Gastroesophageal sphincter (tissue), 4 donors: ENCODE measurements at regions not wholly inside any gene's neighbourhood (a gene's known extent, or its start where the extent isn't known, plus 50 kb on each side); places are given as distances from the start of the nearest gene placed in this dataset.
A peak's percentile ranks its signal among the peaks of the same experiment; 100 is the strongest.

Experiments
- ATAC-seq: fragments of 150-250 bp; one replicate; pipeline ENCODE4 v1.9.1; 2016; ENCODE audit warnings: mild to moderate bottlenecking, moderate library complexity
- H3K27ac ChIP-seq, 4 donors: fragments of 200-600 bp; sonication (generic) in 3 of 4; 1 replicate in 3 of 4; 2 replicates in 1 of 4; pipeline ENCODE4 v1.5.1; 2016 to 2019
- H3K27me3 ChIP-seq: fragments of 200-600 bp; sonication (generic); one replicate; pipeline ENCODE4 v1.5.1; 2019
- H3K36me3 ChIP-seq, 2 donors: fragments of 200-600 bp; sonication (generic); one replicate each; pipeline ENCODE4 v1.5.1; 2019; ENCODE audit warnings: control low read depth in 1 of 2
- H3K4me1 ChIP-seq, 3 donors: fragments of 200-600 bp; sonication (generic); 1 replicate in 2 of 3; 2 replicates in 1 of 3; pipeline ENCODE4 v1.5.1; 2016 to 2019; ENCODE audit warnings: control low read depth in 2 of 3
- H3K4me3 ChIP-seq, 2 donors: fragments of 200-600 bp; sonication (generic); one replicate each; pipeline ENCODE4 v1.5.1; 2019; ENCODE audit warnings: mild to moderate bottlenecking in 1 of 2, moderate library complexity in 1 of 2
- H3K9me3 ChIP-seq, 3 donors: fragments of 200-600 bp; sonication (generic); one replicate each; pipeline ENCODE4 v1.5.1; 2017 to 2019; ENCODE audit warnings: control low read depth in 2 of 3
- CTCF ChIP-seq, 4 experiments: fragments of 200-600 bp in 2 of 4; fragments of 450-650 bp in 2 of 4; sonication (generic) in 1 of 4; IDR thresholded peaks; one replicate each; pipeline ENCODE4 v1.5.1; 2017 to 2019; ENCODE audit warnings: antibody characterized with exemption in 4 of 4, mild to moderate bottlenecking in 2 of 4, moderate library complexity in 2 of 4
- EP300 ChIP-seq: sonication (generic); formaldehyde crosslinking; IDR thresholded peaks from one replicate; pipeline ENCODE4 v1.6.1; 2017; ENCODE audit warnings: antibody characterized with exemption, mild to moderate bottlenecking
- POLR2A ChIP-seq, 2 donors: fragments of 450-650 bp; IDR thresholded peaks; one replicate each; pipeline ENCODE4 v1.6.1; 2017; ENCODE audit warnings: antibody characterized with exemption in 2 of 2, mild to moderate bottlenecking in 2 of 2, moderate library complexity in 1 of 2
- POLR2AphosphoS5 ChIP-seq: sonication (generic); formaldehyde crosslinking; IDR thresholded peaks from one replicate; pipeline ENCODE4 v1.6.1; 2017; ENCODE audit warnings: antibody characterized with exemption
- WGBS, 2 donors: methylation state at CpG; one replicate each; pipeline ENCODE4 v1.1.5; 2018; ENCODE audit warnings: low coverage in 1 of 2; 5-methylcytosine and 5-hydroxymethylcytosine counted together

GRCh38 chr17:21823090-21823489 lies 130.8 kb downstream of the KCNJ18 start:
- no peak overlapping the region for H3K4me3 ChIP-seq
- ATAC-seq, result no peak
- H3K36me3 ChIP-seq, result no peaks in the 10 kb centered on the region
- 53 to 67% methylated on average over 1 of the region's 1 CpG for WGBS, 2 donors
- H3K27me3 ChIP-seq, result peaks cover 8% of the 10 kb centered on the region
- no peaks in the 10 kb centered on the region for H3K9me3 ChIP-seq
- no peak overlapping the region for H3K27ac ChIP-seq
- TF ChIP-seq EP300 (no peak), POLR2AphosphoS5 (no peak), CTCF (IDR thresholded peaks at IDR 0.05) (no peak), POLR2A (IDR thresholded peaks at IDR 0.05) (no peak)
- no peaks in the 10 kb centered on the region for H3K4me1 ChIP-seq

DNA sequence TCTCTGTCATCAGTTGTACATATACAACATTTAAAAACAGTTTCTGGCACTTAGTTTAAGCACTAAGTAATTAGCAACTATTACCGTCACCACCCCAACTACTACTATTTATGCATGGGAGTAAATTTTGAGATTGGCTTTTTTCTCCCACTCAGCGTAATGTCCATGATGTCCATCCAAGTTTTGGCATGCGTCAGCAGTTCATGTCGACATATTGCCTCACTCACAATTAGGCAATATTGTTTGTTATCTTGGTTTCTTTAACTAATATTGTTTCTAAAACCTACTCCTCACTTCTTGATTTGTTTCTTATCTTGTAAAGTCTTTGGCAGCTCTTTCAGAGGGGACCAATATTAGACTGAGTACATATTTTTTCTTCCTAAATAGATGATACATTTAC lies 131.3 kb downstream of the KCNJ18 start:
- Histone ChIP-seq H3K27ac (no peak overlapping the region), H3K9me3 (no peaks in the 10 kb centered on the region), H3K4me3 (no peak overlapping the region), H3K27me3 (peaks cover 7% of the 10 kb centered on the region), H3K4me1 (no peaks in the 10 kb centered on the region), H3K36me3 (no peaks in the 10 kb centered on the region)
- ATAC-seq, result no peak
- no peak for TF ChIP-seq CTCF (IDR thresholded peaks at IDR 0.05)
- no peak for TF ChIP-seq POLR2AphosphoS5
- no peak for TF ChIP-seq EP300
- TF ChIP-seq POLR2A (IDR thresholded peaks at IDR 0.05), result no peak
- 82 to 84% methylated on average over 4 of the region's 4 CpGs for WGBS, 2 donors

GRCh38 chr17:21841839-21842238 lies 149.5 kb downstream of the KCNJ18 start:
- Histone ChIP-seq H3K27ac (no peak overlapping the region), H3K9me3 (peaks cover 0 to 29% (median 0%) of the 10 kb centered on the region in 3 donors), H3K36me3 (peaks cover 0 to 5% of the 10 kb centered on the region in 2 donors), H3K4me3 (peak overlapping the region in 1 of 2 donors; percentile 42), H3K27me3 (peaks cover 50% of the 10 kb centered on the region), H3K4me1 (peaks cover 0 to 18% (median 0%) of the 10 kb centered on the region in 3 donors)
- 39% methylated on average over 6 of the region's 49 CpGs; no CpG with 5 or more reads in 1 of the 2 donors for WGBS, 2 donors
- ATAC-seq, result no peak
- TF ChIP-seq EP300 (no peak), POLR2AphosphoS5 (no peak), CTCF (IDR thresholded peaks at IDR 0.05) (no peak), POLR2A (IDR thresholded peaks at IDR 0.05) (no peak)

- peaks cover 0 to 18% (median 0%) of the 10 kb centered on the region in 3 donors for H3K4me1 ChIP-seq
- TF ChIP-seq POLR2A (IDR thresholded peaks at IDR 0.05) (no peak), POLR2AphosphoS5 (no peak), CTCF (IDR thresholded peaks at IDR 0.05) (no peak), EP300 (no peak)
- H3K4me3 ChIP-seq, result peak overlapping the region in 1 of 2 donors; percentile 42
- no peak for ATAC-seq
- H3K27ac ChIP-seq, result no peak overlapping the region
- 0 to 34% methylated on average over 1 to 88 of the region's 136 CpGs for WGBS, 2 donors
- H3K27me3 ChIP-seq, result peaks cover 57% of the 10 kb centered on the region
- H3K9me3 ChIP-seq, result peaks cover 0 to 29% (median 0%) of the 10 kb centered on the region in 3 donors
- peaks cover 0 to 5% of the 10 kb centered on the region in 2 donors for H3K36me3 ChIP-seq
Observed at GRCh38 chr17:21842332-21843317, 150.3 kb downstream of the KCNJ18 start.
